ENCODE measurements at regions not wholly inside any gene's neighbourhood (a gene's known extent, or its start where the extent isn't known, plus 50 kb on each side); places are given as distances from the start of the nearest gene placed in this dataset.

GRCh38 chr2:14750433-14750832, 117.9 kb downstream of the LRATD1 start:
- no peak for TF ChIP-seq CTCF (conservative IDR thresholded peaks at IDR 0.05; ENCODE audit: low read depth in 2 of 2)
- no peak for TF ChIP-seq POLR2AphosphoS5 (IDR thresholded peaks at IDR 0.05; ENCODE audit: low read depth)
- TF ChIP-seq ZNF462 (CRISPR knock-in tag; IDR thresholded peaks at IDR 0.05), result no peak
- TF ChIP-seq EZH2 (IDR thresholded peaks at IDR 0.05; ENCODE audit: low read depth, unreplicated experiment), result no peak
- no peak for TF ChIP-seq JUNB (IDR thresholded peaks at IDR 0.05; ENCODE audit: unreplicated experiment)
- no peak for TF ChIP-seq REST (IDR thresholded peaks at IDR 0.05; ENCODE audit: unreplicated experiment)
- TF ChIP-seq STAT1 (IDR thresholded peaks at IDR 0.05; ENCODE audit: unreplicated experiment), result no peak
- no peak for TF ChIP-seq ETS1 (IDR thresholded peaks at IDR 0.05)
- no peak for TF ChIP-seq EZH2phosphoT487 (IDR thresholded peaks at IDR 0.05; ENCODE audit: unreplicated experiment)
- TF ChIP-seq ZNF331 (CRISPR knock-in tag; IDR thresholded peaks at IDR 0.05; ENCODE audit: low read depth), result no peak
- no peak for TF ChIP-seq CREB1 (CRISPR knock-in tag; IDR thresholded peaks at IDR 0.05; ENCODE audit: low read depth)
- no peak for TF ChIP-seq ZNF114 (CRISPR knock-in tag; IDR thresholded peaks at IDR 0.05)
- no peak for TF ChIP-seq NANOG (IDR thresholded peaks at IDR 0.05; ENCODE audit: borderline replicate concordance)

Data from GM23338 (cell line).